ENCODE measurements at regions not wholly inside any gene's neighbourhood (a gene's known extent, or its start where the extent isn't known, plus 50 kb on each side); places are given as distances from the start of the nearest gene placed in this dataset.

GRCh38 chr10:78755877-78756455, 312.8 kb upstream of the ZMIZ1 start:
- peak overlapping the region; percentile 43 for H3K27ac ChIP-seq (ENCODE audit: poor library complexity, severe bottlenecking)
- H3K4me1 ChIP-seq (ENCODE audit: insufficient read depth, poor library complexity, severe bottlenecking): peaks cover 17% of the 10 kb centered on the region
- H3K27me3 ChIP-seq (ENCODE audit: insufficient read depth, poor library complexity, severe bottlenecking): no peaks in the 10 kb centered on the region
- no peak overlapping the region for H3K4me3 ChIP-seq (ENCODE audit: severe bottlenecking)
- DNase-seq (ENCODE audit: low spot score) (no peak), ATAC-seq (ENCODE audit: low read depth) (no peak)
- H3K36me3 ChIP-seq (ENCODE audit: low read depth): no peaks in the 10 kb centered on the region
- H3K9me3 ChIP-seq (ENCODE audit: severe bottlenecking): no peaks in the 10 kb centered on the region
- no peak for TF ChIP-seq CTCF (IDR thresholded peaks at IDR 0.05; ENCODE audit: poor library complexity, severe bottlenecking)

GRCh38 chr10:78756604-78757343, 312.0 kb upstream of the ZMIZ1 start:
- Histone ChIP-seq H3K4me3 (ENCODE audit: severe bottlenecking) (no peak overlapping the region), H3K4me1 (ENCODE audit: insufficient read depth, poor library complexity, severe bottlenecking) (peaks cover 17% of the 10 kb centered on the region), H3K27me3 (ENCODE audit: insufficient read depth, poor library complexity, severe bottlenecking) (no peaks in the 10 kb centered on the region), H3K27ac (ENCODE audit: poor library complexity, severe bottlenecking) (peak overlapping the region; percentile 43), H3K36me3 (ENCODE audit: low read depth) (no peaks in the 10 kb centered on the region), H3K9me3 (ENCODE audit: severe bottlenecking) (no peaks in the 10 kb centered on the region)
- DNase-seq (ENCODE audit: low spot score): peak; percentile 91
- ATAC-seq (ENCODE audit: low read depth): peak; percentile 97
- TF ChIP-seq CTCF (IDR thresholded peaks at IDR 0.05; ENCODE audit: poor library complexity, severe bottlenecking): peak; percentile 10

- Histone ChIP-seq H3K4me1 (ENCODE audit: insufficient read depth, poor library complexity, severe bottlenecking) (peaks cover 17% of the 10 kb centered on the region), H3K27ac (ENCODE audit: poor library complexity, severe bottlenecking) (peak overlapping the region; percentile 43), H3K4me3 (ENCODE audit: severe bottlenecking) (no peak overlapping the region), H3K27me3 (ENCODE audit: insufficient read depth, poor library complexity, severe bottlenecking) (no peaks in the 10 kb centered on the region), H3K9me3 (ENCODE audit: severe bottlenecking) (no peaks in the 10 kb centered on the region), H3K36me3 (ENCODE audit: low read depth) (no peaks in the 10 kb centered on the region)
- no peak for TF ChIP-seq CTCF (IDR thresholded peaks at IDR 0.05; ENCODE audit: poor library complexity, severe bottlenecking)
- ATAC-seq (ENCODE audit: low read depth): no peak
- no peak for DNase-seq (ENCODE audit: low spot score)
These were observed 311.3 kb upstream of the ZMIZ1 start for GRCh38 chr10:78757344-78757925.

GRCh38 chr10:78758176-78758575, 310.6 kb upstream of the ZMIZ1 start:
- H3K9me3 ChIP-seq (ENCODE audit: severe bottlenecking): no peaks in the 10 kb centered on the region
- H3K27me3 ChIP-seq (ENCODE audit: insufficient read depth, poor library complexity, severe bottlenecking): no peaks in the 10 kb centered on the region
- H3K4me3 ChIP-seq (ENCODE audit: severe bottlenecking): no peak overlapping the region
- no peaks in the 10 kb centered on the region for H3K36me3 ChIP-seq (ENCODE audit: low read depth)
- no peak for TF ChIP-seq CTCF (IDR thresholded peaks at IDR 0.05; ENCODE audit: poor library complexity, severe bottlenecking)
- DNase-seq (ENCODE audit: low spot score) (no peak), ATAC-seq (ENCODE audit: low read depth) (no peak)
- H3K4me1 ChIP-seq (ENCODE audit: insufficient read depth, poor library complexity, severe bottlenecking): peaks cover 17% of the 10 kb centered on the region
- H3K27ac ChIP-seq (ENCODE audit: poor library complexity, severe bottlenecking): peak overlapping the region; percentile 43
